Transverse colon (tissue), 3 donors: ENCODE measurements at regions not wholly inside any gene's neighbourhood (a gene's known extent, or its start where the extent isn't known, plus 50 kb on each side); places are given as distances from the start of the nearest gene placed in this dataset.

Source experiments
- EP300 ChIP-seq: sonication (generic); formaldehyde crosslinking; IDR thresholded peaks from one replicate; pipeline ENCODE4 v1.6.1; 2017; ENCODE audit warnings: antibody characterized with exemption, low read depth
- POLR2A ChIP-seq: fragments of 450-650 bp; IDR thresholded peaks from one replicate; pipeline ENCODE4 v1.6.1; 2016; ENCODE audit warnings: antibody characterized with exemption, mild to moderate bottlenecking, moderate library complexity
- TF ChIP-seq, protein P1 (sequence below), 5 experiments: fragments of 200-600 bp in 3 of 5; fragments of 450-650 bp in 2 of 5; sonication (generic) in 3 of 5; IDR thresholded peaks; 1 replicate in 2 of 5; 2 replicates in 3 of 5; pipeline ENCODE4 v1.5.1; 2016 to 2017; ENCODE audit warnings: antibody characterized with exemption in 5 of 5, inconsistent platforms in 3 of 5, mild to moderate bottlenecking in 2 of 5, moderate library complexity in 1 of 5

DNA sequence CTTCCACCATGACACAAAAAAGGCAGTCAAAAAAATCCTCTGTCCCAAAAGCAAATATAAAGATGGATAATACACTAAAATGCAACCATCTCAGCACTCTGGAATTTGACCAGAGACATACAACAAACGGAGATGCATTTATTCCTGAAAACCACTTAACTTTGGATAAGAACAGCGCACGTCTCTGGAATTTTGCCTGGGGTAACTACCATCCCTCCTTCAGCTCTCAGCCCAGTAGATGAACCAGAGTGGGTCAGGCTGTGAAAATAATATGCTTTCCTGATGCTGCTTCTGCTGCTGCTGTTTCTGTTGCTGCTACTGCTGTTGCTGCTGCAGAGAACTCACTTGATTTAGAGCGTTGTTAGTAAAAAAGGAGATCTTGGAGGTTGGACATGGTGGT lies 133.8 kb upstream of the ACVR2A start:
- TF ChIP-seq, protein P1, sequence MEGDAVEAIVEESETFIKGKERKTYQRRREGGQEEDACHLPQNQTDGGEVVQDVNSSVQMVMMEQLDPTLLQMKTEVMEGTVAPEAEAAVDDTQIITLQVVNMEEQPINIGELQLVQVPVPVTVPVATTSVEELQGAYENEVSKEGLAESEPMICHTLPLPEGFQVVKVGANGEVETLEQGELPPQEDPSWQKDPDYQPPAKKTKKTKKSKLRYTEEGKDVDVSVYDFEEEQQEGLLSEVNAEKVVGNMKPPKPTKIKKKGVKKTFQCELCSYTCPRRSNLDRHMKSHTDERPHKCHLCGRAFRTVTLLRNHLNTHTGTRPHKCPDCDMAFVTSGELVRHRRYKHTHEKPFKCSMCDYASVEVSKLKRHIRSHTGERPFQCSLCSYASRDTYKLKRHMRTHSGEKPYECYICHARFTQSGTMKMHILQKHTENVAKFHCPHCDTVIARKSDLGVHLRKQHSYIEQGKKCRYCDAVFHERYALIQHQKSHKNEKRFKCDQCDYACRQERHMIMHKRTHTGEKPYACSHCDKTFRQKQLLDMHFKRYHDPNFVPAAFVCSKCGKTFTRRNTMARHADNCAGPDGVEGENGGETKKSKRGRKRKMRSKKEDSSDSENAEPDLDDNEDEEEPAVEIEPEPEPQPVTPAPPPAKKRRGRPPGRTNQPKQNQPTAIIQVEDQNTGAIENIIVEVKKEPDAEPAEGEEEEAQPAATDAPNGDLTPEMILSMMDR (IDR thresholded peaks at IDR 0.05), result no peak
- TF ChIP-seq POLR2A, result no peak
- no peak for TF ChIP-seq EP300
